PC-3 (cell line): ENCODE measurements at regions not wholly inside any gene's neighbourhood (a gene's known extent, or its start where the extent isn't known, plus 50 kb on each side); places are given as distances from the start of the nearest gene placed in this dataset.

Source experiments
- CTCF ChIP-seq: fragments of 300-600 bp; sonication (generic); conservative IDR thresholded peaks from 2 replicates; pipeline ENCODE4 v1.5.1; 2017; ENCODE audit warnings: antibody characterized with exemption, low read depth, mild to moderate bottlenecking, low read length
- EZH2 ChIP-seq: fragments of 300-600 bp; sonication (generic); IDR thresholded peaks from one replicate; pipeline ENCODE4 v1.6.1; 2017; ENCODE audit warnings: antibody characterized with exemption, mild to moderate bottlenecking, low read length; ENCODE audit not compliant: unreplicated experiment
- EZH2phosphoT487 ChIP-seq: fragments of 300-600 bp; sonication (generic); IDR thresholded peaks from 2 replicates; pipeline ENCODE4 v1.6.1; 2018; ENCODE audit warnings: mild to moderate bottlenecking, antibody characterized with exemption, low read length, borderline replicate concordance

GRCh38 chr14:76293221-76293620, 82.7 kb upstream of the ESRRB start:
- TF ChIP-seq CTCF (no peak), EZH2phosphoT487 (no peak), EZH2 (no peak)
